ENCODE measurements at regions not wholly inside any gene's neighbourhood (a gene's known extent, or its start where the extent isn't known, plus 50 kb on each side); places are given as distances from the start of the nearest gene placed in this dataset.

- DNase-seq (ENCODE audit: low read depth) = peak; percentile 11
These were observed 1109.3 kb upstream of the B3GALT2 start for GRCh38 chr1:194295685-194296084.

GRCh38 chr1:194293851-194294405, 1107.5 kb upstream of the B3GALT2 start:
- no peak for DNase-seq (ENCODE audit: low read depth)

- DNase-seq (ENCODE audit: low read depth) = no peak
These were observed 1106.6 kb upstream of the B3GALT2 start for GRCh38 chr1:194292966-194293365.

- DNase-seq (ENCODE audit: low read depth) = no peak
These were observed 1103.3 kb upstream of the B3GALT2 start for GRCh38 chr1:194289569-194290266.

GRCh38 chr1:194288238-194288637, 1101.8 kb upstream of the B3GALT2 start:
- DNase-seq (ENCODE audit: low read depth) = no peak

GRCh38 chr1:194281376-194281775, 1095.0 kb upstream of the B3GALT2 start:
- no peak for DNase-seq (ENCODE audit: low read depth)

- DNase-seq (ENCODE audit: low read depth) = no peak
These were observed 1094.0 kb upstream of the B3GALT2 start for GRCh38 chr1:194280463-194280862.

GRCh38 chr1:194279975-194280374, 1093.6 kb upstream of the B3GALT2 start:
- no peak for DNase-seq (ENCODE audit: low read depth)

GRCh38 chr1:194277927-194278326, 1091.5 kb upstream of the B3GALT2 start:
- no peak for DNase-seq (ENCODE audit: low read depth)

GRCh38 chr1:194273660-194274059, 1087.2 kb upstream of the B3GALT2 start:
- DNase-seq (ENCODE audit: low read depth) = no peak

GRCh38 chr1:194268839-194269238, 1082.4 kb upstream of the B3GALT2 start:
- DNase-seq (ENCODE audit: low read depth) = no peak

- no peak for DNase-seq (ENCODE audit: low read depth)
These were observed 1080.6 kb upstream of the B3GALT2 start for GRCh38 chr1:194267021-194267420.

- no peak for DNase-seq (ENCODE audit: low read depth)
These were observed 1069.6 kb upstream of the B3GALT2 start for GRCh38 chr1:194256010-194256409.

- no peak for DNase-seq (ENCODE audit: low read depth)
These were observed 1065.8 kb upstream of the B3GALT2 start for GRCh38 chr1:194252199-194252598.

GRCh38 chr1:194241215-194241614, 1054.8 kb upstream of the B3GALT2 start:
- no peak for DNase-seq (ENCODE audit: low read depth)

GRCh38 chr1:194233069-194233468, 1046.7 kb upstream of the B3GALT2 start:
- no peak for DNase-seq (ENCODE audit: low read depth)

- no peak for DNase-seq (ENCODE audit: low read depth)
These were observed 1044.1 kb upstream of the B3GALT2 start for GRCh38 chr1:194230351-194231144.

- no peak for DNase-seq (ENCODE audit: low read depth)
These were observed 1042.0 kb upstream of the B3GALT2 start for GRCh38 chr1:194228427-194228826.

- peak; percentile 32 for DNase-seq (ENCODE audit: low read depth)
These were observed 1040.7 kb upstream of the B3GALT2 start for GRCh38 chr1:194227161-194227560.

GRCh38 chr1:194225821-194226220, 1039.4 kb upstream of the B3GALT2 start:
- no peak for DNase-seq (ENCODE audit: low read depth)

- DNase-seq (ENCODE audit: low read depth) = no peak
These were observed 1037.2 kb upstream of the B3GALT2 start for GRCh38 chr1:194223596-194223995.

GRCh38 chr1:194215448-194215847, 1029.0 kb upstream of the B3GALT2 start:
- no peak for DNase-seq (ENCODE audit: low read depth)

- DNase-seq (ENCODE audit: low read depth) = no peak
These were observed 1028.3 kb upstream of the B3GALT2 start for GRCh38 chr1:194214735-194215134.

Measured in HT1080 (cell line).